ENCODE measurements at regions not wholly inside any gene's neighbourhood (a gene's known extent, or its start where the extent isn't known, plus 50 kb on each side); places are given as distances from the start of the nearest gene placed in this dataset.
"Not testable (repeated sequence)": the region's sequence is repeated elsewhere in the genome, so short reads cannot be mapped to it uniquely, and the experiment has no call there.

- H3K36me3 ChIP-seq (ENCODE audit: insufficient read depth in 1 of 2, low read depth in 1 of 2); H3K9me3 ChIP-seq; H3K27ac ChIP-seq; ATAC-seq; intact Hi-C loops (cut with DNase I); H3K27me3 ChIP-seq (ENCODE audit: insufficient read depth in 3 of 3, low read length in 2 of 3); H3K4me1 ChIP-seq; H3K4me3 ChIP-seq: not testable (repeated sequence)
- peak in 1 of 2 donors; percentile 5 for DNase-seq
- WGBS, 3 donors: 89% methylated on average over 1 of the region's 1 CpG; no CpG with 5 or more reads in 2 of the 3 donors
Observed at GRCh38 chr22:18234926-18235619, 85.1 kb downstream of the USP18 start.

- H3K27me3 ChIP-seq (ENCODE audit: insufficient read depth in 3 of 3, low read length in 2 of 3); H3K4me1 ChIP-seq; H3K4me3 ChIP-seq; H3K9me3 ChIP-seq; H3K36me3 ChIP-seq (ENCODE audit: insufficient read depth in 1 of 2, low read depth in 1 of 2); intact Hi-C loops (cut with DNase I); DNase-seq; H3K27ac ChIP-seq: not testable (repeated sequence)
- ATAC-seq: peak in 1 of 4 donors; percentile 73
Observed at GRCh38 chr22:18237402-18237801, 87.4 kb downstream of the USP18 start.
